ENCODE measurements at regions not wholly inside any gene's neighbourhood (a gene's known extent, or its start where the extent isn't known, plus 50 kb on each side); places are given as distances from the start of the nearest gene placed in this dataset.

DNA sequence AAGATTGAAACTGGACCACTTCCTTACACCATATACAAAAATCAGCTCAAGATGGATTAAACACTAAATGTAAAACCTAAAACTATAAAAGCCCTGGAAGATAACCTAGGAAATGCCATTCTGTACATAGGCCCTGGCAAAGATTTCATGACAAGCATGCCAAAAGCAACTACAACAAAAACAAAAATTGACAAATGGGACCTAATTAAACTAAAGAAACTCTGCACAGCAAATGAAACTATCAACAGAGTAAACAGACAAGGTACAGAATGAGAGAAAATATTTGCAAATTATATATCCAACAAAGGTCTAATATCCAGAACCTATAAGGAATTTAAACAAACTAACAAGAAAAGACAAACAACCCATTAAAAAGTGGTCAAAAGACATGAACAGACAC lies 173.1 kb upstream of the CCDC54 start:
- Histone ChIP-seq H3K4me3 (no peak overlapping the region), H3K9me3 (ENCODE audit: low read depth) (no peaks in the 10 kb centered on the region), H3K27me3 (no peaks in the 10 kb centered on the region), H2AFZ (replicated peaks) (no peak overlapping the region), H3K27ac (no peak overlapping the region), H3K9ac (no peak overlapping the region), H3K4me1 (peaks cover 18% of the 10 kb centered on the region), H4K20me1 (ENCODE audit: low read depth) (no peaks in the 10 kb centered on the region), H3K79me2 (ENCODE audit: low read depth) (no peaks in the 10 kb centered on the region), H3F3A (ENCODE audit: low read depth) (no peaks in the 10 kb centered on the region), H3K36me3 (no peaks in the 10 kb centered on the region), H3K4me2 (no peak overlapping the region)
- H3K4me1 Mint-ChIP-seq = peaks cover 18% of the 10 kb centered on the region
- H3K4me3 Mint-ChIP-seq = no peak overlapping the region
- no peaks in the 10 kb centered on the region for H3K27me3 Mint-ChIP-seq (ENCODE audit: insufficient read depth, low read depth)
- TF ChIP-seq EZH2phosphoT487 (IDR thresholded peaks at IDR 0.05) (no peak), EZH2 (IDR thresholded peaks at IDR 0.05) (no peak)
- TF ChIP-seq, protein P1, sequence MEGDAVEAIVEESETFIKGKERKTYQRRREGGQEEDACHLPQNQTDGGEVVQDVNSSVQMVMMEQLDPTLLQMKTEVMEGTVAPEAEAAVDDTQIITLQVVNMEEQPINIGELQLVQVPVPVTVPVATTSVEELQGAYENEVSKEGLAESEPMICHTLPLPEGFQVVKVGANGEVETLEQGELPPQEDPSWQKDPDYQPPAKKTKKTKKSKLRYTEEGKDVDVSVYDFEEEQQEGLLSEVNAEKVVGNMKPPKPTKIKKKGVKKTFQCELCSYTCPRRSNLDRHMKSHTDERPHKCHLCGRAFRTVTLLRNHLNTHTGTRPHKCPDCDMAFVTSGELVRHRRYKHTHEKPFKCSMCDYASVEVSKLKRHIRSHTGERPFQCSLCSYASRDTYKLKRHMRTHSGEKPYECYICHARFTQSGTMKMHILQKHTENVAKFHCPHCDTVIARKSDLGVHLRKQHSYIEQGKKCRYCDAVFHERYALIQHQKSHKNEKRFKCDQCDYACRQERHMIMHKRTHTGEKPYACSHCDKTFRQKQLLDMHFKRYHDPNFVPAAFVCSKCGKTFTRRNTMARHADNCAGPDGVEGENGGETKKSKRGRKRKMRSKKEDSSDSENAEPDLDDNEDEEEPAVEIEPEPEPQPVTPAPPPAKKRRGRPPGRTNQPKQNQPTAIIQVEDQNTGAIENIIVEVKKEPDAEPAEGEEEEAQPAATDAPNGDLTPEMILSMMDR (IDR thresholded peaks at IDR 0.05) = no peak
- H3K36me3 Mint-ChIP-seq = no peaks in the 10 kb centered on the region
- H3K27ac Mint-ChIP-seq = no peak overlapping the region
- DNase-seq (ENCODE audit: low spot score) = no peak
- H3K9me3 Mint-ChIP-seq = no peaks in the 10 kb centered on the region

DNA sequence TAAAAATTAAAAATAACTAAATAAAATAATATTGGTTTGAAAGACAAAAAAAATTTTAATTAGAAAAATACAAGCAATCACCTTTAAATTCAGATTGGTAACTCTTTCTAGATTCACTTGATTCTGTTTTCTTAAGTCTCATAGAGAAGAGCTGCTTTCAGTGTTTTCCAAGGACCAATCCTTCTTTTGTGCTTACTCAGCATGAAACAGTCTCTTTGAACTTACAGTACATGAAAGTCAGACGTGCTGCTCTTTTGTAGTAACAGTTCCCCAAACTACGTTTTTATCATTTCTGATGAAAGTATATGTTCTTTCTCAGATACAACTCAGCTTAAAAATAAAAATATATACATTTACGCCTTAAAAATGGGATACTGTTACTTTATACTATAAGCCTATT lies 171.9 kb upstream of the CCDC54 start:
- no peak overlapping the region for H3K4me3 Mint-ChIP-seq
- H3K9ac ChIP-seq = no peak overlapping the region
- no peak overlapping the region for H3K27ac ChIP-seq
- no peaks in the 10 kb centered on the region for H3F3A ChIP-seq (ENCODE audit: low read depth)
- peaks cover 22% of the 10 kb centered on the region for H3K4me1 Mint-ChIP-seq
- TF ChIP-seq EZH2 (IDR thresholded peaks at IDR 0.05) (no peak), EZH2phosphoT487 (IDR thresholded peaks at IDR 0.05) (no peak)
- TF ChIP-seq, protein P1 (IDR thresholded peaks at IDR 0.05) = no peak
- H3K4me3 ChIP-seq = no peak overlapping the region
- H3K27me3 ChIP-seq = no peaks in the 10 kb centered on the region
- no peaks in the 10 kb centered on the region for H3K36me3 Mint-ChIP-seq
- H3K36me3 ChIP-seq = no peaks in the 10 kb centered on the region
- H3K4me1 ChIP-seq = peaks cover 18% of the 10 kb centered on the region
- H3K27me3 Mint-ChIP-seq (ENCODE audit: insufficient read depth, low read depth) = no peaks in the 10 kb centered on the region
- H4K20me1 ChIP-seq (ENCODE audit: low read depth) = no peaks in the 10 kb centered on the region
- DNase-seq (ENCODE audit: low spot score) = peak; percentile 15
- H3K9me3 Mint-ChIP-seq = no peaks in the 10 kb centered on the region
- H3K79me2 ChIP-seq (ENCODE audit: low read depth) = no peaks in the 10 kb centered on the region
- no peak overlapping the region for H2AFZ ChIP-seq (replicated peaks)
- no peak overlapping the region for H3K4me2 ChIP-seq
- no peak overlapping the region for H3K27ac Mint-ChIP-seq
- no peaks in the 10 kb centered on the region for H3K9me3 ChIP-seq (ENCODE audit: low read depth)

DNA sequence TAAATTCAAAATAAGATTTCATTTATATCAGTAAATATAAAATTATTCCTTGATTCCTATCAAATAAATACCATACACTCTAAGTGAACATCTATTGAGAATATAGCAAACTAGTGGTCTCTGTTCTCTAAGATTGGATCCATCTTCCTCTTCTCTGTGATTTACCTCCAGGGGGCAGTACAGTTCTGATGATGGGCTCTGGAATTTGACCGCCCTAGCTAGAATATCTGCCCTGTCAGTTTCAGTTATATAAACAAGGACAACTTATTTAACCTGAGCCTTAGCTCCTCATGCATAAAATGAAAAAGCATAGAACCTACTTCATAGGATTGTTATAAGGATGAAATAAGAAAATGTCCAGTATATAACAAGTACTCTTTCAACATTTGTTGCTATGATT lies 171.1 kb upstream of the CCDC54 start:
- no peaks in the 10 kb centered on the region for H3K27me3 Mint-ChIP-seq (ENCODE audit: insufficient read depth, low read depth)
- Histone ChIP-seq H4K20me1 (ENCODE audit: low read depth) (no peaks in the 10 kb centered on the region), H3K9me3 (ENCODE audit: low read depth) (no peaks in the 10 kb centered on the region), H3K4me2 (no peak overlapping the region), H3K27ac (no peak overlapping the region), H3K4me1 (peaks cover 18% of the 10 kb centered on the region), H3K4me3 (no peak overlapping the region), H3K79me2 (ENCODE audit: low read depth) (no peaks in the 10 kb centered on the region), H2AFZ (replicated peaks) (no peak overlapping the region), H3K36me3 (no peaks in the 10 kb centered on the region), H3K9ac (no peak overlapping the region), H3K27me3 (no peaks in the 10 kb centered on the region), H3F3A (ENCODE audit: low read depth) (no peaks in the 10 kb centered on the region)
- H3K4me3 Mint-ChIP-seq = no peak overlapping the region
- no peaks in the 10 kb centered on the region for H3K36me3 Mint-ChIP-seq
- H3K27ac Mint-ChIP-seq = no peak overlapping the region
- peak; percentile 72 for DNase-seq (ENCODE audit: low spot score)
- TF ChIP-seq, protein P1 (IDR thresholded peaks at IDR 0.05) = peak; percentile 87
- TF ChIP-seq EZH2phosphoT487 (IDR thresholded peaks at IDR 0.05) (no peak), EZH2 (IDR thresholded peaks at IDR 0.05) (no peak)
- no peaks in the 10 kb centered on the region for H3K9me3 Mint-ChIP-seq
- peaks cover 22% of the 10 kb centered on the region for H3K4me1 Mint-ChIP-seq

All from neural progenitor cell (in vitro differentiated cells).